DOHH2 (cell line): ENCODE measurements at regions not wholly inside any gene's neighbourhood (a gene's known extent, or its start where the extent isn't known, plus 50 kb on each side); places are given as distances from the start of the nearest gene placed in this dataset.

Experiments
- H3F3A ChIP-seq: fragments of 200-600 bp; sonication (generic), shearing (Covaris generic); 2 replicates; pipeline ENCODE4 v1.6.0; 2016; ENCODE audit warnings: antibody characterized with exemption, mild to moderate bottlenecking; ENCODE audit not compliant: control insufficient read depth, insufficient read depth
- H3K27ac ChIP-seq: fragments of 200-600 bp; sonication (generic); 2 replicates; pipeline ENCODE4 v1.5.1; 2014; ENCODE audit warnings: low read depth, mild to moderate bottlenecking, low read length, moderate library complexity
- H3K27me3 ChIP-seq: fragments of 200-600 bp; sonication (generic); 2 replicates; pipeline ENCODE4 v1.6.1; 2014; ENCODE audit warnings: mild to moderate bottlenecking, low read length, mixed read lengths; ENCODE audit not compliant: control insufficient read depth
- H3K36me3 ChIP-seq: fragments of 200-600 bp; sonication (generic); 2 replicates; pipeline ENCODE4 v1.6.1; 2014; ENCODE audit warnings: mild to moderate bottlenecking, low read length, moderate library complexity, mixed read lengths; ENCODE audit not compliant: control insufficient read depth
- H3K4me1 ChIP-seq: fragments of 200-600 bp; sonication (generic); 2 replicates; pipeline ENCODE4 v1.6.1; 2014; ENCODE audit warnings: mild to moderate bottlenecking, low read length, mixed read lengths; ENCODE audit not compliant: control insufficient read depth
- H3K4me2 ChIP-seq: fragments of 200-600 bp; sonication (generic); 2 replicates; pipeline ENCODE4 v1.6.0; 2014; ENCODE audit warnings: mild to moderate bottlenecking, low read length, moderate library complexity
- H3K4me3 ChIP-seq: fragments of 200-600 bp; sonication (generic); 2 replicates; pipeline ENCODE4 v1.5.1; 2014; ENCODE audit warnings: mild to moderate bottlenecking, low read length, mixed read lengths
- H3K79me2 ChIP-seq: fragments of 200-600 bp; sonication (generic); 2 replicates; pipeline ENCODE4 v1.6.1; 2014; ENCODE audit warnings: mild to moderate bottlenecking, low read length, mixed read lengths; ENCODE audit not compliant: control insufficient read depth
- H3K9me2 ChIP-seq: fragments of 200-600 bp; sonication (generic); replicated peaks from 2 replicates; pipeline ENCODE4 v1.6.1; 2014; ENCODE audit warnings: mild to moderate bottlenecking, low read length, mixed read lengths; ENCODE audit not compliant: control insufficient read depth
- H3K9me3 ChIP-seq: fragments of 200-600 bp; sonication (generic); 2 replicates; pipeline ENCODE4 v1.6.1; 2014; ENCODE audit warnings: antibody characterized with exemption, low read length, mixed read lengths; ENCODE audit not compliant: control insufficient read depth, insufficient read depth
- H4K20me1 ChIP-seq: fragments of 200-600 bp; sonication (generic); 2 replicates; pipeline ENCODE4 v1.6.0; 2014; ENCODE audit warnings: low read depth, mild to moderate bottlenecking, antibody characterized with exemption, low read length, moderate library complexity; ENCODE audit not compliant: control insufficient read depth, insufficient read depth
- EZH2phosphoT487 ChIP-seq: fragments of 200-600 bp; sonication (generic); IDR thresholded peaks from 2 replicates; pipeline ENCODE4 v1.6.1; 2017; ENCODE audit warnings: borderline replicate concordance, mild to moderate bottlenecking, antibody characterized with exemption, low read length, moderate library complexity, mixed read lengths
- TF ChIP-seq, protein P1 (sequence below): fragments of 200-600 bp; sonication (generic); IDR thresholded peaks from one replicate; pipeline ENCODE4 v1.5.1; 2014; ENCODE audit warnings: antibody characterized with exemption, mild to moderate bottlenecking, low read depth, low read length; ENCODE audit not compliant: poor library complexity, severe bottlenecking

DNA sequence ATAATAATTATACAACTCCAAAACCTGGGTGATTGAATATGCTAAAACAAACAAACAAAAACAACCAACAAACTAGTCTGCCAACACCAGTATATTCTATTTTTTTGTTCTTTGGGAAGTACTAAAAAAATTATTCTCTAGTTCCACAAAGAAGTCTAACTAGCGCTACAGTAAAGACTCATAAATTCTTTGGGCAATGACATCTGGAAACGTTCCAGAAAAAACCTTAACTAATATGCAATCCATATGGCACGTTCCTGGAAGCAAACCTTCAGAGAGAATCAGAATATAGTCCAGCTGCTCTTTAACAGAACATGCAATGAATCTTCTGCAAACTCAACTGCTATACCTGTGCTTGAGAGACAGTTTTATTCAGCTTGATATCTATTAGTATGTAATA is 500.1 kb downstream of the TRAM1L1 start:
- Histone ChIP-seq H3K27me3 (no peaks in the 10 kb centered on the region), H4K20me1 (no peaks in the 10 kb centered on the region), H3K9me3 (no peaks in the 10 kb centered on the region), H3F3A (no peaks in the 10 kb centered on the region), H3K79me2 (no peaks in the 10 kb centered on the region), H3K4me2 (no peak overlapping the region), H3K9me2 (no peaks in the 10 kb centered on the region), H3K36me3 (no peaks in the 10 kb centered on the region), H3K4me3 (no peak overlapping the region), H3K4me1 (no peaks in the 10 kb centered on the region), H3K27ac (no peak overlapping the region)
- TF ChIP-seq, protein P1, sequence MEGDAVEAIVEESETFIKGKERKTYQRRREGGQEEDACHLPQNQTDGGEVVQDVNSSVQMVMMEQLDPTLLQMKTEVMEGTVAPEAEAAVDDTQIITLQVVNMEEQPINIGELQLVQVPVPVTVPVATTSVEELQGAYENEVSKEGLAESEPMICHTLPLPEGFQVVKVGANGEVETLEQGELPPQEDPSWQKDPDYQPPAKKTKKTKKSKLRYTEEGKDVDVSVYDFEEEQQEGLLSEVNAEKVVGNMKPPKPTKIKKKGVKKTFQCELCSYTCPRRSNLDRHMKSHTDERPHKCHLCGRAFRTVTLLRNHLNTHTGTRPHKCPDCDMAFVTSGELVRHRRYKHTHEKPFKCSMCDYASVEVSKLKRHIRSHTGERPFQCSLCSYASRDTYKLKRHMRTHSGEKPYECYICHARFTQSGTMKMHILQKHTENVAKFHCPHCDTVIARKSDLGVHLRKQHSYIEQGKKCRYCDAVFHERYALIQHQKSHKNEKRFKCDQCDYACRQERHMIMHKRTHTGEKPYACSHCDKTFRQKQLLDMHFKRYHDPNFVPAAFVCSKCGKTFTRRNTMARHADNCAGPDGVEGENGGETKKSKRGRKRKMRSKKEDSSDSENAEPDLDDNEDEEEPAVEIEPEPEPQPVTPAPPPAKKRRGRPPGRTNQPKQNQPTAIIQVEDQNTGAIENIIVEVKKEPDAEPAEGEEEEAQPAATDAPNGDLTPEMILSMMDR: no peak
- TF ChIP-seq EZH2phosphoT487: no peak

DNA sequence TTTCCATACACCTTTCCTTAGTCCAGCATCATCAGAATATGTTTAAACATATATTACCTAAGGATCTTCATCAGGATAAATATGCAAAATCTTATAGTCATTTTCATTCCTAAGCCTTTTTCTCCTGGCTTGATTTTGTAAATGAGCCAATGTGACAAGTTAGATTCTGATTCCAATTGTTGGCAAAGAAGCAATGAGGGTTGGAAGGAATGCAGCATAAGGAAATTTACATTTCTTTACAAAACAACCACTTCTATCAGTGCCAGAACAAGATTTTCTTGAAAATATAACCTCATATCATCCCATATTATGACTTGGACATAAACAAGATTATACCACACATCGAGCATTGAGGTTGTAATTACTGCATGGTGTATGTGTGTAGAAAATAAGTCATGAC is 508.1 kb downstream of the TRAM1L1 start:
- Histone ChIP-seq H3K4me2 (no peak overlapping the region), H3K4me1 (no peaks in the 10 kb centered on the region), H3K36me3 (no peaks in the 10 kb centered on the region), H4K20me1 (no peaks in the 10 kb centered on the region), H3K79me2 (no peaks in the 10 kb centered on the region), H3K27me3 (no peaks in the 10 kb centered on the region), H3K27ac (no peak overlapping the region), H3K9me3 (no peaks in the 10 kb centered on the region), H3K9me2 (no peaks in the 10 kb centered on the region), H3F3A (no peaks in the 10 kb centered on the region), H3K4me3 (no peak overlapping the region)
- TF ChIP-seq EZH2phosphoT487: no peak
- TF ChIP-seq, protein P1: no peak

DNA sequence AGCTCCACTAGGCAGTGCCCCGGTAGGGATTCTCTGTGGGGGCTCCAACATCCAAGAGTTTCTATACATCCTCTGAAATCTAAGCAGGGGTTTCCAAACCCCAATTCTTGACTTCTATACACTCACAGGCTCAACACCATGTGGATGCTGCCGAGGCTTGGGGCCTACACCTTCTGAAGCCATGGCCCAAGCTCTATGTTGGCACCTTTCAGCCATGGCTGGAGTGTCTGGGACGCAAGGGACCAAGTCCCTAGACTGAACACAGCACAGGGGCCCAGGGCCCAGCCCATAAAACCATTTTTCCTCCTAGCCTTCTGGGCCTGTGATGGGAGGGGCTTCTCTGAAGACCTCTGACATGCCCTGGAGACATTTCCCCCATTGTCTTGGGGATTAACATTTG is 511.8 kb downstream of the TRAM1L1 start:
- Histone ChIP-seq H3K9me3 (no peaks in the 10 kb centered on the region), H3F3A (no peaks in the 10 kb centered on the region), H3K4me1 (no peaks in the 10 kb centered on the region), H3K9me2 (no peaks in the 10 kb centered on the region), H3K27me3 (no peaks in the 10 kb centered on the region), H3K79me2 (no peaks in the 10 kb centered on the region), H3K36me3 (no peaks in the 10 kb centered on the region), H3K4me2 (no peak overlapping the region), H4K20me1 (no peaks in the 10 kb centered on the region), H3K4me3 (no peak overlapping the region), H3K27ac (no peak overlapping the region)
- no peak for TF ChIP-seq EZH2phosphoT487
- TF ChIP-seq, protein P1: no peak

DNA sequence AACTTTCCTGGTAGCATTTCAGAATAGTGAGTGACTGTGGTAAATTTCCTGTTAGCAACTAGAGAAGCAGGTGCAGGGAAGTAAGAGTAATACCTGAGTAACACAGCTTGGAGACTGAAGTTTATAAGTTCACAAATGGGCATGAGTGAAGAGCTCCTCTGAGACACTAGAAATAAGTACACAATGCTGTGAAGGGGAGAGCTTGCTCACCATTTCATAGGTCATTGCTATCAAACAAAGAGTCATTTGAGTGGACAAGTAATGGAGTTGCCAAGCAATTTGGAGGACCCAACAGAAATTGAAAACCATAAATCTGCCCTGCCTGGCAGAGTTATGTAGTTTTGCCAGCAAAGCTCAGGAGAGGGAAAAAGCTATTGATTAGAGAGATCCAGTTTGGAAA is 523.6 kb downstream of the TRAM1L1 start:
- Histone ChIP-seq H3K79me2 (no peaks in the 10 kb centered on the region), H3K4me2 (no peak overlapping the region), H3K36me3 (no peaks in the 10 kb centered on the region), H3K27ac (no peak overlapping the region), H3K27me3 (no peaks in the 10 kb centered on the region), H3K4me3 (no peak overlapping the region), H3K9me3 (no peaks in the 10 kb centered on the region; the same call in 1 of the 2 replicates), H3K9me2 (no peaks in the 10 kb centered on the region), H3F3A (no peaks in the 10 kb centered on the region), H3K4me1 (no peaks in the 10 kb centered on the region), H4K20me1 (no peaks in the 10 kb centered on the region)
- TF ChIP-seq, protein P1: no peak
- TF ChIP-seq EZH2phosphoT487: no peak
